Stomach (tissue), 4 donors: ENCODE measurements at regions not wholly inside any gene's neighbourhood (a gene's known extent, or its start where the extent isn't known, plus 50 kb on each side); places are given as distances from the start of the nearest gene placed in this dataset.

Source experiments
- CTCF ChIP-seq, 7 experiments: fragments of 450-650 bp in 4 of 7; fragments of 200-600 bp in 3 of 7; sonication (generic) in 3 of 7; IDR thresholded peaks; one replicate each; pipeline ENCODE4 v1.5.1; 2016 to 2019; ENCODE audit warnings: antibody characterized with exemption in 7 of 7, control low read depth in 2 of 7, mild to moderate bottlenecking in 1 of 7
- EP300 ChIP-seq: sonication (generic); formaldehyde crosslinking; IDR thresholded peaks from one replicate; pipeline ENCODE4 v1.6.1; 2017; ENCODE audit warnings: antibody characterized with exemption
- POLR2A ChIP-seq, 4 donors: fragments of 450-650 bp; IDR thresholded peaks; one replicate each; pipeline ENCODE4 v1.6.1; 2016; ENCODE audit warnings: antibody characterized with exemption in 4 of 4, control low read depth in 2 of 4, mild to moderate bottlenecking in 1 of 4, moderate library complexity in 1 of 4
- POLR2AphosphoS5 ChIP-seq, 3 donors: sonication (generic); formaldehyde crosslinking; IDR thresholded peaks; one replicate each; pipeline ENCODE4 v1.6.1; 2016; ENCODE audit warnings: antibody characterized with exemption in 3 of 3

- TF ChIP-seq CTCF (IDR thresholded peaks at IDR 0.05) (no peak), POLR2A (IDR thresholded peaks at IDR 0.05) (no peak), POLR2AphosphoS5 (IDR thresholded peaks at IDR 0.05) (no peak), EP300 (no peak)
Measured at GRCh38 chr5:63451188-63451587, 511.1 kb downstream of the HTR1A start.
